H1 (cell line): ENCODE measurements at regions not wholly inside any gene's neighbourhood (a gene's known extent, or its start where the extent isn't known, plus 50 kb on each side); places are given as distances from the start of the nearest gene placed in this dataset.

ENCODE experiments used
- CTCF ChIA-PET: fragments of 300-600 bp; sonication (Branson Sonifier 250); formaldehyde crosslinking; loops from one replicate; lab custom pipeline; 2021; ENCODE audit not compliant: partially characterized antibody; lab: Charles Lee
- POLR2A ChIA-PET: fragments of 300-600 bp; sonication (Branson Sonifier 250); formaldehyde crosslinking; loops from one replicate; lab custom pipeline; 2021; ENCODE audit warnings: inconsistent platforms; ENCODE audit not compliant: partially characterized antibody; lab: Charles Lee
- DNase-seq, 2 experiments: peaks; one replicate each; pipeline versions ENCODE4 v3.0.0 to v3.0.0-alpha.2; 2010 to 2022; ENCODE audit warnings: low spot score in 2 of 2, low read depth in 1 of 2, mixed read lengths in 1 of 2
- FAIRE-seq: peaks from 2 replicates; lab custom pipeline; 2011; peaks lifted over from hg19 to GRCh38; lab: Jason Lieb, UNC
- H2AFZ ChIP-seq: 2 replicates; pipeline ENCODE4 v1.8.1; 2012; ENCODE audit warnings: low read length, inconsistent platforms
- H2AK5ac ChIP-seq: 2 replicates; pipeline ENCODE4 v1.6.1; 2013; ENCODE audit warnings: low read depth, low read length
- H2BK120ac ChIP-seq: replicated peaks from 2 replicates; pipeline ENCODE3; 2013; ENCODE audit warnings: low read depth, low read length, inconsistent platforms
- H2BK12ac ChIP-seq: 2 replicates; pipeline ENCODE4 v1.6.1; 2013; ENCODE audit warnings: low read depth, low read length
- H2BK15ac ChIP-seq: 2 replicates; pipeline ENCODE4 v1.6.1; 2013; ENCODE audit warnings: low read length
- H2BK20ac ChIP-seq: 2 replicates; pipeline ENCODE4 v1.6.1; 2013; ENCODE audit warnings: low read length
- H2BK5ac ChIP-seq: 2 replicates; pipeline ENCODE4 v1.6.1; 2013; ENCODE audit warnings: low read depth, low read length
- H3K14ac ChIP-seq: 2 replicates; pipeline ENCODE4 v1.6.1; 2013; ENCODE audit warnings: inconsistent platforms; ENCODE audit not compliant: insufficient read length
- H3K18ac ChIP-seq: 2 replicates; pipeline ENCODE4 v1.6.1; 2013; ENCODE audit warnings: low read length; ENCODE audit errors: extremely low read depth
- H3K23ac ChIP-seq: 2 replicates; pipeline ENCODE4 v1.6.1; 2013; ENCODE audit warnings: inconsistent platforms; ENCODE audit not compliant: insufficient read length
- H3K23me2 ChIP-seq: 2 replicates; pipeline ENCODE4 v1.6.1; 2013; ENCODE audit warnings: low read depth, low read length
- H3K27ac ChIP-seq: 2 replicates; pipeline ENCODE4 v1.6.1; 2011; ENCODE audit warnings: low read depth, low read length, inconsistent platforms
- H3K27me3 ChIP-seq, 4 experiments: replicated peaks in 1 of 4; 1 replicate in 1 of 4; 2 replicates in 3 of 4; pipeline versions ENCODE4 v1.6.1 to v1.8.1; 2011 to 2013; ENCODE audit warnings: low read length in 3 of 4, mild to moderate bottlenecking in 3 of 4, inconsistent platforms in 2 of 4, mixed read lengths in 2 of 4, moderate library complexity in 1 of 4; ENCODE audit not compliant: control insufficient read depth in 3 of 4, insufficient read depth in 3 of 4; ENCODE audit errors: extremely low read depth in 1 of 4
- H3K36me3 ChIP-seq, 4 experiments: 2 replicates each; pipeline versions ENCODE4 v1.6.1 to v1.8.1; 2011 to 2013; ENCODE audit warnings: mild to moderate bottlenecking in 4 of 4, low read length in 3 of 4, moderate library complexity in 2 of 4, control low read depth in 1 of 4, inconsistent platforms in 1 of 4; ENCODE audit not compliant: insufficient read depth in 4 of 4, control insufficient read depth in 2 of 4
- H3K4ac ChIP-seq: replicated peaks from 2 replicates; pipeline ENCODE3; 2013; ENCODE audit warnings: low read length, low read depth, mixed read lengths, inconsistent platforms; ENCODE audit not compliant: insufficient read length
- H3K4me1 ChIP-seq, 4 experiments: replicated peaks in 1 of 4; 1 replicate in 1 of 4; 2 replicates in 3 of 4; pipeline versions ENCODE4 v1.6.1 to v1.8.1; 2011 to 2013; ENCODE audit warnings: low read length in 3 of 4, inconsistent platforms in 2 of 4, mixed read lengths in 1 of 4; ENCODE audit not compliant: insufficient read depth in 4 of 4, control insufficient read depth in 3 of 4
- H3K4me2 ChIP-seq, 2 experiments: 2 replicates each; pipeline versions ENCODE4 v1.6.1 to v1.8.1; 2011 to 2013; ENCODE audit warnings: low read depth in 2 of 2, low read length in 2 of 2, control low read depth in 1 of 2, inconsistent platforms in 1 of 2, mild to moderate bottlenecking in 1 of 2; ENCODE audit not compliant: insufficient read depth in 1 of 2
- H3K4me3 ChIP-seq, 4 experiments: fragments of 200-600, 300-600 bp in 1 of 4; sonication (generic), shearing (Covaris generic), sonication (Bioruptor Twin) in 1 of 4; 2 replicates each; pipeline versions ENCODE4 v1.5.1 to v1.8.1; 2011 to 2016; ENCODE audit warnings: low read length in 4 of 4, low read depth in 3 of 4, control low read depth in 2 of 4, inconsistent platforms in 2 of 4, mild to moderate bottlenecking in 2 of 4, mixed read lengths in 1 of 4, moderate library complexity in 1 of 4; ENCODE audit not compliant: insufficient read depth in 2 of 4; ENCODE audit errors: extremely low read depth in 1 of 4
- H3K56ac ChIP-seq: replicated peaks from 2 replicates; pipeline ENCODE3; 2013; ENCODE audit warnings: low read depth, mild to moderate bottlenecking, mixed read lengths, low read length, inconsistent platforms; ENCODE audit not compliant: insufficient read length
- H3K79me1 ChIP-seq: 2 replicates; pipeline ENCODE4 v1.6.1; 2013; ENCODE audit warnings: low read depth, low read length, control low read depth
- H3K79me2 ChIP-seq, 2 experiments: 2 replicates each; pipeline versions ENCODE4 v1.6.1 to v1.8.1; 2012 to 2013; ENCODE audit warnings: low read length in 2 of 2, mild to moderate bottlenecking in 2 of 2, inconsistent platforms in 1 of 2; ENCODE audit not compliant: insufficient read depth in 2 of 2, control insufficient read depth in 1 of 2
- H3K9ac ChIP-seq, 4 experiments: replicated peaks in 1 of 4; 1 replicate in 1 of 4; 2 replicates in 3 of 4; pipeline versions ENCODE4 v1.6.1 to v1.8.1; 2011 to 2013; ENCODE audit warnings: low read depth in 3 of 4, low read length in 3 of 4, control low read depth in 2 of 4, mild to moderate bottlenecking in 2 of 4, moderate library complexity in 2 of 4, inconsistent platforms in 1 of 4; ENCODE audit errors: extremely low read depth in 1 of 4
- H3K9me3 ChIP-seq, 2 experiments: 2 replicates each; pipeline versions ENCODE4 v1.6.1 to v1.8.1; 2012 to 2013; ENCODE audit warnings: mild to moderate bottlenecking in 2 of 2, moderate library complexity in 2 of 2, control low read depth in 1 of 2, inconsistent platforms in 1 of 2, low read depth in 1 of 2, low read length in 1 of 2, mixed read lengths in 1 of 2; ENCODE audit not compliant: insufficient read depth in 2 of 2
- H4K20me1 ChIP-seq, 2 experiments: replicated peaks in 1 of 2; 2 replicates each; pipeline versions ENCODE3 to v1.8.1; 2011 to 2013; ENCODE audit warnings: inconsistent platforms in 2 of 2, low read length in 2 of 2, mild to moderate bottlenecking in 1 of 2; ENCODE audit not compliant: insufficient read depth in 2 of 2, control insufficient read depth in 1 of 2
- H4K5ac ChIP-seq: 2 replicates; pipeline ENCODE4 v1.6.1; 2013; ENCODE audit warnings: low read length, low read depth, mixed read lengths, inconsistent platforms; ENCODE audit not compliant: insufficient read length
- H4K8ac ChIP-seq: 2 replicates; pipeline ENCODE4 v1.8.0; 2013; ENCODE audit warnings: mild to moderate bottlenecking, moderate library complexity, low read length, inconsistent platforms; ENCODE audit not compliant: insufficient read depth; ENCODE audit errors: extremely low read depth
- H4K91ac ChIP-seq: replicated peaks from 2 replicates; pipeline ENCODE3; 2013; ENCODE audit warnings: low read length, mixed read lengths, inconsistent platforms; ENCODE audit not compliant: insufficient read length
- RFX5 ChIP-seq: IDR thresholded peaks from 2 replicates; pipeline ENCODE4 v1.6.1; 2011; ENCODE audit warnings: low read depth, low read length, improper control_type of control experiment, borderline replicate concordance

DNA sequence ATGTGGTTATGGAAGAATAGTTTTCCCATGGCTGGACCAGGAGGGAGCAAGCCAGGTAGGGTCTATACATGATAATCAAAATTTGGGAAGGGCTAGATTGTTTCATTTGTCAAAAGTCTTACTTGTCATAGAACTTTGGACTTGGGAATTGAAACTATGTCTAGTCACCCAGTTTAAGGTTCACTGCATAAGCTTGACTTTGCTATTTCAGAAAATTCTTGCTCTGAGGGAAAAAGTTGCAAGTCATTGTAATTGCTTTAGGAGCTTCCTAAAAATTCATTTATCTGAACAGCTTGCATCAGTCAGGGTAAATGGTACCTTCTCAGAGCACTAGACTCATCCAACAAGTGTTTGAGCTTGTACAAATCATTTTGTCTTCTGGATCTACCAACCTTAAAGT, 1194.7 kb downstream of the GALC start:
- H3K14ac ChIP-seq = no peak overlapping the region
- no peak overlapping the region for H3K56ac ChIP-seq
- no peak for TF ChIP-seq RFX5
- no peak overlapping the region for H3K4me2 ChIP-seq
- H2BK15ac ChIP-seq = no peak overlapping the region
- no peak overlapping the region for H2BK5ac ChIP-seq
- no peaks in the 10 kb centered on the region for H3K4me1 ChIP-seq
- H2BK120ac ChIP-seq = no peak overlapping the region
- no peak overlapping the region for H3K4ac ChIP-seq
- no peaks in the 10 kb centered on the region for H3K23me2 ChIP-seq
- H3K79me1 ChIP-seq = no peaks in the 10 kb centered on the region
- H2AK5ac ChIP-seq = no peak overlapping the region
- H4K8ac ChIP-seq = no peak overlapping the region
- H2AFZ ChIP-seq = no peak overlapping the region
- H3K36me3 ChIP-seq = no peaks in the 10 kb centered on the region
- no peak overlapping the region for H4K91ac ChIP-seq
- H3K27me3 ChIP-seq = no peaks in the 10 kb centered on the region
- no peak for FAIRE-seq
- no peak overlapping the region for H2BK12ac ChIP-seq
- no peaks in the 10 kb centered on the region for H3K9me3 ChIP-seq
- H3K18ac ChIP-seq = no peak overlapping the region
- H3K79me2 ChIP-seq = no peaks in the 10 kb centered on the region
- CTCF ChIA-PET = interaction anchor here (0.8 to 1.1 kb wide), 2 partner anchors 160 to 251 kb away, joined by 3 read pairs; no protein-coding TSS in a partner anchor
- H4K5ac ChIP-seq = no peak overlapping the region
- no peak overlapping the region for H3K9ac ChIP-seq
- no peak overlapping the region for H2BK20ac ChIP-seq
- H3K27ac ChIP-seq = no peak overlapping the region
- DNase-seq = no peak
- no peak overlapping the region for H3K4me3 ChIP-seq
- POLR2A ChIA-PET = no interaction called here
- no peak overlapping the region for H3K23ac ChIP-seq
- H4K20me1 ChIP-seq = no peaks in the 10 kb centered on the region
